ENCODE measurements at regions not wholly inside any gene's neighbourhood (a gene's known extent, or its start where the extent isn't known, plus 50 kb on each side); places are given as distances from the start of the nearest gene placed in this dataset.

- no peaks in the 10 kb centered on the region for H3K9me2 ChIP-seq (replicated peaks; ENCODE audit: control insufficient read depth, low read length)
- no peaks in the 10 kb centered on the region for H3K4me1 ChIP-seq (ENCODE audit: control insufficient read depth, low read length)
- H3K9me3 ChIP-seq (ENCODE audit: control insufficient read depth, insufficient read depth, low read length) = no peaks in the 10 kb centered on the region
- H3F3A ChIP-seq (ENCODE audit: control insufficient read depth, insufficient read depth) = no peaks in the 10 kb centered on the region
- H3K4me2 ChIP-seq (ENCODE audit: low read length) = no peak overlapping the region
- no peaks in the 10 kb centered on the region for H4K20me1 ChIP-seq (ENCODE audit: control insufficient read depth, insufficient read depth, low read depth, low read length)
- H3K4me3 ChIP-seq (ENCODE audit: low read length) = no peak overlapping the region
- no peaks in the 10 kb centered on the region for H3K36me3 ChIP-seq (ENCODE audit: control insufficient read depth, low read length)
- TF ChIP-seq EZH2phosphoT487 (IDR thresholded peaks at IDR 0.05; ENCODE audit: borderline replicate concordance, low read length) (no peak), CTCF (IDR thresholded peaks at IDR 0.05; ENCODE audit: low read depth, low read length, poor library complexity, severe bottlenecking) (no peak)
- no peaks in the 10 kb centered on the region for H3K79me2 ChIP-seq (ENCODE audit: control insufficient read depth, low read length)
- no peak overlapping the region for H3K27ac ChIP-seq (ENCODE audit: low read depth, low read length)
- no peaks in the 10 kb centered on the region for H3K27me3 ChIP-seq (ENCODE audit: control insufficient read depth, low read length)
These were observed 359.1 kb downstream of the SPRY1 start for GRCh38 chr4:123755655-123756054.

DNA sequence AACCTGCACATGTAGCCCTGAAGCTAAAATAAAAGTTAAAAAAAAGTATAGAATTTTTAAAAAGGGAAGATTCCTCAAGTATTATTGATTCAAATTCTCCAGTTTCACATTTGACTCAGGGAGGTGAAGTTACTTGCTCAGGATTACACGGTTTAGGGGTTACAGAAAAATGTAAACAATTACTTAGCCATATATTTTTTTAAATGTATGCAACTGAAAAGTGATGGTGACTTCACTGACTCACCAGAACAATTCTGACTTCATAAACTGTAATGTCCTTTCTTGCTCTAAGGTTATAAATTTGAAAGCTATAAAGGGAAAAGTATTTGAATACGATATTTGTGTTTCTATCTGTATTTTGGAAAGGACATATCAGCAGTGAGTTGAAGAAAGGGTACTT lies 371.2 kb downstream of the SPRY1 start:
- TF ChIP-seq EZH2phosphoT487 (IDR thresholded peaks at IDR 0.05; ENCODE audit: borderline replicate concordance, low read length) (no peak), CTCF (IDR thresholded peaks at IDR 0.05; ENCODE audit: low read depth, low read length, poor library complexity, severe bottlenecking) (no peak)
- Histone ChIP-seq H3K9me3 (ENCODE audit: control insufficient read depth, insufficient read depth, low read length) (no peaks in the 10 kb centered on the region), H3K4me3 (ENCODE audit: low read length) (no peak overlapping the region), H3K27me3 (ENCODE audit: control insufficient read depth, low read length) (no peaks in the 10 kb centered on the region), H4K20me1 (ENCODE audit: control insufficient read depth, insufficient read depth, low read depth, low read length) (no peaks in the 10 kb centered on the region), H3K36me3 (ENCODE audit: control insufficient read depth, low read length) (no peaks in the 10 kb centered on the region), H3K9me2 (replicated peaks; ENCODE audit: control insufficient read depth, low read length) (no peaks in the 10 kb centered on the region), H3K4me2 (ENCODE audit: low read length) (no peak overlapping the region), H3F3A (ENCODE audit: control insufficient read depth, insufficient read depth) (no peaks in the 10 kb centered on the region), H3K4me1 (ENCODE audit: control insufficient read depth, low read length) (no peaks in the 10 kb centered on the region), H3K79me2 (ENCODE audit: control insufficient read depth, low read length) (no peaks in the 10 kb centered on the region), H3K27ac (ENCODE audit: low read depth, low read length) (no peak overlapping the region)

GRCh38 chr4:123770884-123771283 lies 374.3 kb downstream of the SPRY1 start:
- Histone ChIP-seq H3K79me2 (ENCODE audit: control insufficient read depth, low read length) (no peaks in the 10 kb centered on the region), H3K36me3 (ENCODE audit: control insufficient read depth, low read length) (no peaks in the 10 kb centered on the region), H3K27me3 (ENCODE audit: control insufficient read depth, low read length) (no peaks in the 10 kb centered on the region; the same call in 1 of the 2 replicates), H3F3A (ENCODE audit: control insufficient read depth, insufficient read depth) (no peaks in the 10 kb centered on the region), H3K4me2 (ENCODE audit: low read length) (no peak overlapping the region), H3K4me3 (ENCODE audit: low read length) (no peak overlapping the region), H3K27ac (ENCODE audit: low read depth, low read length) (no peak overlapping the region), H3K4me1 (ENCODE audit: control insufficient read depth, low read length) (peaks cover under 1% of the 10 kb centered on the region; the same call in 1 of the 2 replicates), H3K9me3 (ENCODE audit: control insufficient read depth, insufficient read depth, low read length) (no peaks in the 10 kb centered on the region), H4K20me1 (ENCODE audit: control insufficient read depth, insufficient read depth, low read depth, low read length) (no peaks in the 10 kb centered on the region), H3K9me2 (replicated peaks; ENCODE audit: control insufficient read depth, low read length) (no peaks in the 10 kb centered on the region)
- TF ChIP-seq EZH2phosphoT487 (IDR thresholded peaks at IDR 0.05; ENCODE audit: borderline replicate concordance, low read length) (no peak), CTCF (IDR thresholded peaks at IDR 0.05; ENCODE audit: low read depth, low read length, poor library complexity, severe bottlenecking) (no peak)

Data from DOHH2 (cell line).